Neutrophil (primary cell): ENCODE measurements at regions not wholly inside any gene's neighbourhood (a gene's known extent, or its start where the extent isn't known, plus 50 kb on each side); places are given as distances from the start of the nearest gene placed in this dataset.

ENCODE experiments used
- H3K27ac ChIP-seq: fragments of 200-600 bp; sonication (generic); 2 replicates; pipeline ENCODE4 v1.5.1; 2016; ENCODE audit warnings: mild to moderate bottlenecking, moderate library complexity
- H3K27me3 ChIP-seq: fragments of 200-600 bp; sonication (generic); 2 replicates; pipeline ENCODE4 v1.6.0; 2016; ENCODE audit warnings: mild to moderate bottlenecking
- H3K36me3 ChIP-seq: fragments of 200-600 bp; sonication (generic); 2 replicates; pipeline ENCODE4 v1.5.1; 2017
- H3K4me1 ChIP-seq, 2 experiments: fragments of 200-600 bp in 1 of 2; sonication (generic) in 1 of 2; 1 replicate in 1 of 2; 2 replicates in 1 of 2; pipeline versions ENCODE4 v1.5.1 to v1.6.1; 2013 to 2016; ENCODE audit warnings: low read depth in 1 of 2, low read length in 1 of 2, mild to moderate bottlenecking in 1 of 2, moderate library complexity in 1 of 2; ENCODE audit not compliant: control insufficient read depth in 1 of 2, insufficient read depth in 1 of 2
- H3K4me3 ChIP-seq, 2 experiments: fragments of 200-600 bp in 1 of 2; sonication (generic) in 1 of 2; 1 replicate in 1 of 2; 2 replicates in 1 of 2; pipeline ENCODE4 v1.5.1; 2013 to 2016; ENCODE audit warnings: low read depth in 1 of 2, low read length in 1 of 2, mild to moderate bottlenecking in 1 of 2, moderate library complexity in 1 of 2
- H3K9me3 ChIP-seq: fragments of 200-600 bp; sonication (generic); 2 replicates; pipeline ENCODE4 v1.5.1; 2016
- CTCF ChIP-seq: fragments of 200-600 bp; sonication (generic); IDR thresholded peaks from 2 replicates; pipeline ENCODE4 v1.5.1; 2016; ENCODE audit warnings: antibody characterized with exemption

GRCh38 chr5:126119887-126120442, 303.2 kb upstream of the GRAMD2B start:
- Histone ChIP-seq H3K27me3 (no peaks in the 10 kb centered on the region), H3K4me3 (no peak overlapping the region), H3K27ac (no peak overlapping the region), H3K9me3 (no peaks in the 10 kb centered on the region), H3K4me1 (no peaks in the 10 kb centered on the region), H3K36me3 (no peaks in the 10 kb centered on the region)
- TF ChIP-seq CTCF: no peak

- no peak overlapping the region for H3K27ac ChIP-seq
- H3K36me3 ChIP-seq: no peaks in the 10 kb centered on the region
- TF ChIP-seq CTCF: no peak
- H3K4me1 ChIP-seq: no peaks in the 10 kb centered on the region
- H3K27me3 ChIP-seq: no peaks in the 10 kb centered on the region
- no peak overlapping the region for H3K4me3 ChIP-seq
- no peaks in the 10 kb centered on the region for H3K9me3 ChIP-seq
Observed at GRCh38 chr5:126120939-126121338, 302.3 kb upstream of the GRAMD2B start.

- Histone ChIP-seq H3K27ac (no peak overlapping the region), H3K4me3 (no peak overlapping the region), H3K9me3 (no peaks in the 10 kb centered on the region), H3K36me3 (no peaks in the 10 kb centered on the region), H3K27me3 (no peaks in the 10 kb centered on the region), H3K4me1 (no peaks in the 10 kb centered on the region)
- no peak for TF ChIP-seq CTCF
Observed at GRCh38 chr5:126122942-126123341, 300.3 kb upstream of the GRAMD2B start.

- Histone ChIP-seq H3K27ac (no peak overlapping the region), H3K4me3 (no peak overlapping the region)
- no peak for TF ChIP-seq CTCF
Observed at GRCh38 chr5:126124706-126125345, 298.4 kb upstream of the GRAMD2B start.

GRCh38 chr5:126125407-126125806, 297.8 kb upstream of the GRAMD2B start:
- Histone ChIP-seq H3K36me3 (no peaks in the 10 kb centered on the region), H3K4me3 (no peak overlapping the region), H3K27ac (no peak overlapping the region), H3K4me1 (no peaks in the 10 kb centered on the region), H3K9me3 (no peaks in the 10 kb centered on the region), H3K27me3 (no peaks in the 10 kb centered on the region)
- no peak for TF ChIP-seq CTCF

More at GRCh38 chr5:126124706-126125345, 298.4 kb upstream of the GRAMD2B start:
- Histone ChIP-seq H3K36me3 (no peaks in the 10 kb centered on the region), H3K27me3 (no peaks in the 10 kb centered on the region), H3K4me1 (no peaks in the 10 kb centered on the region), H3K9me3 (no peaks in the 10 kb centered on the region)
